DMS114 treated with DMSO at 0.1 percent for 48 hours (cell line): ENCODE measurements at regions not wholly inside any gene's neighbourhood (a gene's known extent, or its start where the extent isn't known, plus 50 kb on each side); places are given as distances from the start of the nearest gene placed in this dataset.
"Not testable (repeated sequence)": the region's sequence is repeated elsewhere in the genome, so short reads cannot be mapped to it uniquely, and the experiment has no call there.

Experiments used
- DNase-seq: peaks from one replicate; lab custom pipeline; 2025; ENCODE audit not compliant: unreplicated experiment; lab: John Stamatoyannopoulos, UW

- DNase-seq: no peak
These were observed 297.1 kb upstream of the MEIS2 start for GRCh38 chr15:37397266-37398022.

GRCh38 chr15:37416103-37416502 lies 315.8 kb upstream of the MEIS2 start:
- no peak for DNase-seq

- DNase-seq: no peak
These were observed 325.2 kb upstream of the MEIS2 start for GRCh38 chr15:37425541-37425940.

GRCh38 chr15:37427393-37427792 lies 327.0 kb upstream of the MEIS2 start:
- DNase-seq: not testable (repeated sequence)

GRCh38 chr15:37446921-37447320 lies 346.6 kb upstream of the MEIS2 start:
- DNase-seq: no peak

GRCh38 chr15:37452498-37452897 lies 352.1 kb upstream of the MEIS2 start:
- DNase-seq: no peak

- no peak for DNase-seq
These were observed 380.1 kb upstream of the MEIS2 start for GRCh38 chr15:37480482-37480881.

- DNase-seq: no peak
These were observed 380.8 kb upstream of the MEIS2 start for GRCh38 chr15:37481126-37481525.

GRCh38 chr15:37483779-37484178 lies 383.4 kb upstream of the MEIS2 start:
- DNase-seq: no peak

- DNase-seq: no peak
These were observed 384.7 kb upstream of the MEIS2 start for GRCh38 chr15:37485056-37485455.

GRCh38 chr15:37490707-37491106 lies 390.4 kb upstream of the MEIS2 start:
- DNase-seq: no peak

- DNase-seq: no peak
These were observed 416.3 kb upstream of the MEIS2 start for GRCh38 chr15:37516621-37517020.

- DNase-seq: no peak
These were observed 417.0 kb upstream of the MEIS2 start for GRCh38 chr15:37517191-37517895.

- no peak for DNase-seq
These were observed 416.0 kb upstream of the TMCO5A start for GRCh38 chr15:37518436-37518835.

GRCh38 chr15:37520026-37520425 lies 414.4 kb upstream of the TMCO5A start:
- no peak for DNase-seq

- DNase-seq: no peak
These were observed 413.6 kb upstream of the TMCO5A start for GRCh38 chr15:37520882-37521281.

GRCh38 chr15:37524601-37525000 lies 409.8 kb upstream of the TMCO5A start:
- no peak for DNase-seq

- no peak for DNase-seq
These were observed 406.0 kb upstream of the TMCO5A start for GRCh38 chr15:37528432-37528831.

- DNase-seq: no peak
These were observed 397.4 kb upstream of the TMCO5A start for GRCh38 chr15:37536967-37537605.

GRCh38 chr15:37537802-37538201 lies 396.6 kb upstream of the TMCO5A start:
- DNase-seq: no peak

- DNase-seq: no peak
These were observed 386.3 kb upstream of the TMCO5A start for GRCh38 chr15:37548116-37548515.

GRCh38 chr15:37550360-37551024 lies 383.9 kb upstream of the TMCO5A start:
- no peak for DNase-seq
